Activated CD8-positive, alpha-beta T cell treated with anti-CD3 and anti-CD28 coated beads, Interleukin-2, amount 10 ng/mL, durations not matched to agents 7 days and 5 days (primary cell): ENCODE measurements at regions not wholly inside any gene's neighbourhood (a gene's known extent, or its start where the extent isn't known, plus 50 kb on each side); places are given as distances from the start of the nearest gene placed in this dataset.

Experiments
- ATAC-seq: fragments of 150-1000 bp; cut with Tn5 transposase; one replicate; pipeline ENCODE4 v1.10.0; 2021; ENCODE audit warnings: moderate library complexity
- CTCF ChIA-PET: fragments of 350-600 bp; sonication (Branson Sonifier 250); formaldehyde crosslinking; loops from one replicate; lab custom pipeline; 2021; ENCODE audit warnings: antibody characterized with exemption; lab: Charles Lee
- POLR2A ChIA-PET: fragments of 350-600 bp; sonication (Branson Sonifier 250); formaldehyde crosslinking; loops from one replicate; lab custom pipeline; 2021; ENCODE audit warnings: antibody characterized with exemption; lab: Charles Lee
- DNase-seq: peaks from one replicate; pipeline ENCODE4 v3.0.0-alpha.2; 2020
- H3K27ac Mint-ChIP-seq: one replicate; pipeline ENCODE4 v1.8.0; 2021; ENCODE audit warnings: mild to moderate bottlenecking, mixed read lengths
- H3K27me3 Mint-ChIP-seq: one replicate; pipeline ENCODE4 v1.8.0; 2021; ENCODE audit warnings: low read depth, mixed read lengths
- H3K36me3 Mint-ChIP-seq: one replicate; pipeline ENCODE4 v1.8.0; 2021; ENCODE audit warnings: low read depth, mixed read lengths
- H3K4me1 Mint-ChIP-seq: one replicate; pipeline ENCODE4 v1.8.0; 2021; ENCODE audit warnings: low read depth, mixed read lengths
- H3K4me3 Mint-ChIP-seq: one replicate; pipeline ENCODE4 v1.8.0; 2021; ENCODE audit warnings: mild to moderate bottlenecking, mixed read lengths
- H3K9me3 Mint-ChIP-seq: one replicate; pipeline ENCODE4 v1.8.0; 2022; ENCODE audit warnings: mixed read lengths; ENCODE audit not compliant: insufficient read depth

DNA sequence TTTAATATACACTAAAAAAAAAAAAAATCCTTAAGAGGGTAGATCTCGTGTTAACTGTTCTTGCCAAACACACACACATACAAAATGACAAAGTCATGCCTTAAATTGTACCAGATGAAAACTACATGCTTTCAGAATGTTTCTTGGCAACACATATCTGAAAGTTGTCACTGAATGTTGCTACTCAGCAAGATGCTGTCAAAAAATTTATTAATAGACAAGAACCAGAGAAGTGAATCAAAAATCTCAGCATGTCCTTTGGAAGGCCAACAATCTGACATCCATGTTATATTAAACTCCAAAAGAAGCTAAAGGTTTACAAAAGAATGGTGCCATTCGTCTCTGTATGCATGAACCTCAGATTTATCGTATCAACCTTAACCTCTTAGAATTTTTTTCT is 1746.2 kb upstream of the PRR20A start:
- Mint-ChIP-seq H3K27me3 (no peaks in the 10 kb centered on the region), H3K4me3 (no peak overlapping the region), H3K4me1 (no peaks in the 10 kb centered on the region), H3K36me3 (no peaks in the 10 kb centered on the region), H3K9me3 (peaks cover 31% of the 10 kb centered on the region), H3K27ac (no peak overlapping the region)
- ATAC-seq: no peak
- ChIA-PET CTCF (no interaction called here), POLR2A (no interaction called here)
- no peak for DNase-seq

DNA sequence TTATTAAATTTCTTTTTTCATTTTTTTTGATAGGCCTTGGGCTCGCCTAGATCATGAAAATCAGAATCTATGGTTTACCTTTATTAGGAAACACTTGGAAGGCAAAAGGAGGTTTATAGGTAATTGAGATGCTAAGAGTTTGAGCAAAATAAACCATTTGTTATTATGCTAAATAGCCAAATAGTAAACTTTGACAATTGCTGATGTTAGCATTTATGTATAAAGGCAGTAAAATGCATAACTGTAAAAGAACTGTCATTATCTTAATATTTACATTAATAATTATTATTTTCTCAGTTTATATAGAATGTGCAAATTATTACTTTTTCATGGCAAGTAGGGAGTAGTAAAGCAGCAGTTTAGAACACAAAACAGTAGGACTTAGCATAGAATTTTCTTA is 1737.8 kb upstream of the PRR20A start:
- Mint-ChIP-seq H3K4me3 (no peak overlapping the region), H3K27me3 (no peaks in the 10 kb centered on the region), H3K27ac (no peak overlapping the region), H3K36me3 (no peaks in the 10 kb centered on the region), H3K9me3 (peaks cover 19% of the 10 kb centered on the region), H3K4me1 (no peaks in the 10 kb centered on the region)
- ChIA-PET POLR2A (no interaction called here), CTCF (no interaction called here)
- ATAC-seq: no peak
- DNase-seq: no peak

DNA sequence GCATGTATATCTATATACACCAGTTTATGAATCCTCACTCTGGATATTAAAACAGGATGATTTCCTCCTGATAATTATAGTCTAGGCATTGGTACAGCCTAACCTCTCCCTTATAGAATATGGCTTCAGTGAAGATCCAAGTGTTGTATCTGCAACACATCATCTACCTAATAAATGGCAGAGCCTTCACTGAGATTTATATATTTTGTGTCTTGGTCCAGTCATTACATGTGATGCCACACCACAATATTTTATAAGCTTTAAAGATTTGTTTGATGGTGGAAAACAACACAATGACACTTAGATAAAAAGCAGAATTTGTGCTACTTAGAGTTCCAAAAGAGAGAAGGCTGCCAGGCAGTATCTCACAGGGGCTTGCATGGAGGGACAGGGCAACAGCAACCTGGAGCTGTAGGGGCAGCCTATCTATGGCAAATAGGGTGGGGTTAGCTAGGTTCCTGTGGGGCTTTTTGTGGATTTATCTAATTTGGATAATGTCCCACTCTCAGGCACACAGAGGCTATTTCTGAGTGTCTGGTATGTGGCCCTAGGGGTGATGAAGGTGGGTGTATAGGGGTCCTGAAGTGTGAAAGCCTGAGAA is 1736.7 kb upstream of the PRR20A start:
- H3K27me3 Mint-ChIP-seq: no peaks in the 10 kb centered on the region
- CTCF ChIA-PET: no interaction called here
- H3K27ac Mint-ChIP-seq: no peak overlapping the region

DNA sequence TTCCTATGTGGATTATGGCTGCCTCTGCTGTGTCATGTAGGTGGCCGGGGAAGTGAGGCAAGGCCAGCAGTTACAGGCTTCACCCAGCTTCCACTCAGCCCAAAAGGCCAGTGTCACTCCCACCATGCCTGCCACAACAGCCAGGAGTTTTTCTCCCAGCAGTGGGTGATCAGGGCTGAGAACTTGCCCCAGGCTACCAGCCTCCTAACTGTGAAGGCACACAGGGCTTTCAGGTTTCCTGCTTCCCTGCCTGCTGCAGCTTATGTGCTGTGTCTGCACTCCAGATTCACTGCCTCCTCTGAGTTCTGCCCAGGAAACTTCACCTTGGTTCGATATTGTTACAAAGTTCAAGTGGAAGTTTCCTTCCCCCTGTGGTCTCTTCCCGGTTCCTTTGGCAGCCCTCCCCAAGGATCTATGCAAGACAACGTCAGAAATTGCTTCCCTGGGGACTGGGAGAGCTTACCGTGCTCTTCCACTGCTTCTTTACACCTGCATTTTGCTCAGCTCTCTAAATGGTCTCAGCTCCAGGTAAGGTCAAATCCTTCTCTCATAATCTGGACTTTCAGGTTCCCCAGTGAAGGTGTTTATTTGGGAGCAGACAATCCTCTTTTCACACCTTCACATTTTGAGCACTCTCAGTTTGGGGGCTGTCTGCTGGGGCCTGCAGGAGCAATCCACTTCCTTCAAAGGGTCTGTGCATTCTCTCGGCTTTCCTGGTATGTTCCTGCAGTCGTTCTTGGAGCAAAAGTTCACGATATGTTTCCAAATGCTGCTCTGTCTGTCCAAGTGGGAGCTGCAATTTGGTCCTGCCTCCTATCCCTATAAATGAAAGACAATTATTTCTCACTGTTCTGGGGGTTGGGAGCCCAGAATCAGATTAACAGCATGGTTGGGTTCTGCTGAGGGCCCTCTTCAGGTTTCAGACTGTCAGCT is 1730.1 kb upstream of the PRR20A start:
- DNase-seq: no peak
- Mint-ChIP-seq H3K4me3 (no peak overlapping the region), H3K4me1 (no peaks in the 10 kb centered on the region), H3K27ac (no peak overlapping the region), H3K36me3 (no peaks in the 10 kb centered on the region), H3K9me3 (peaks cover 26% of the 10 kb centered on the region), H3K27me3 (no peaks in the 10 kb centered on the region)
- CTCF ChIA-PET: no interaction called here
- no peak for ATAC-seq
- POLR2A ChIA-PET: no interaction called here

More for the DNA sequence above, 1736.7 kb upstream of the PRR20A start:
- no peak overlapping the region for H3K4me3 Mint-ChIP-seq
- H3K9me3 Mint-ChIP-seq: peaks cover 19% of the 10 kb centered on the region
- POLR2A ChIA-PET: no interaction called here
- H3K36me3 Mint-ChIP-seq: no peaks in the 10 kb centered on the region
- no peaks in the 10 kb centered on the region for H3K4me1 Mint-ChIP-seq
- ATAC-seq: no peak
- no peak for DNase-seq

DNA sequence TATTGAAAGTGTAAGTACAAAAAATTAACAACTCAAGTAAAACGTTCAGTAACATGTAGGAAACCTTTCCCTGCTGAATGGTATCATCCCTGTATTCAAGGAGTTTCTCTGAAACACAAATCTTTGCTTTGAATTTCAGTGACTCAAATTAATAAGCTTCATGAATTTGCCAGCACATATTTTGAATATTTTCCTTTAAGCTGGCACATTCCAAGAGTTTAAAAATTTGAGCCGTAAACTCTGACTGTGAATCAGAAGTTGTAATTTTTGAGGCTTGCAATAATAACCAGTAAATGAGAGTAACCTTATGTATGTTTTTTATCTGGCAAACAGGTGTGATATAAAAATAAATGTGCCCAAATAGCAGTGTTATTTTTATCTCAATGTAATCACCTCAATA is 1722.6 kb upstream of the PRR20A start:
- H3K36me3 Mint-ChIP-seq: no peaks in the 10 kb centered on the region
- CTCF ChIA-PET: no interaction called here
- POLR2A ChIA-PET: no interaction called here
- H3K27ac Mint-ChIP-seq: no peak overlapping the region
- H3K4me1 Mint-ChIP-seq: no peaks in the 10 kb centered on the region
- ATAC-seq (no peak), DNase-seq (no peak)
- H3K4me3 Mint-ChIP-seq: no peak overlapping the region
- H3K9me3 Mint-ChIP-seq: peaks cover 6% of the 10 kb centered on the region
- no peaks in the 10 kb centered on the region for H3K27me3 Mint-ChIP-seq

DNA sequence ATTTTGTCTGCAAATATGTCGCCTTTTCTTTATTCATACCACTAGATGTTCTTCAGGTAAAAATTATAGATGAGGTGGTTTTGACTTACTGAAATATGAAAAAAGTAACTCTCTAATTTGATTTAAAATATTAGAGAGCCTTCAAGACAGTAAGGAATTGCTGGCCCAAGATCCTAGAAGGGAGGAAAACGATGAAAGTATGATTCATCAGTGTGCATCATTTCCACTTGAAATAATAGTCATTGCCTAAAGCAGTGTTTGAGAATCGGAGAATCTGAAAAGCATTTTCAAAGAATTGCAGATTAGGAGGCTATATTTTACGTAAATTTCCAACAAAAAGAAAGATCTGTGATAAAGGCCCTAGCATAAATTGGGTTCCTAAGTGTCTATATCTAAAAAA is 1707.9 kb upstream of the PRR20A start:
- H3K4me3 Mint-ChIP-seq: no peak overlapping the region
- peaks cover 14% of the 10 kb centered on the region for H3K9me3 Mint-ChIP-seq
- DNase-seq: no peak
- no peaks in the 10 kb centered on the region for H3K4me1 Mint-ChIP-seq
- H3K27ac Mint-ChIP-seq: no peak overlapping the region
- ChIA-PET POLR2A (no interaction called here), CTCF (no interaction called here)
- no peak for ATAC-seq
- no peaks in the 10 kb centered on the region for H3K27me3 Mint-ChIP-seq
- H3K36me3 Mint-ChIP-seq: no peaks in the 10 kb centered on the region

DNA sequence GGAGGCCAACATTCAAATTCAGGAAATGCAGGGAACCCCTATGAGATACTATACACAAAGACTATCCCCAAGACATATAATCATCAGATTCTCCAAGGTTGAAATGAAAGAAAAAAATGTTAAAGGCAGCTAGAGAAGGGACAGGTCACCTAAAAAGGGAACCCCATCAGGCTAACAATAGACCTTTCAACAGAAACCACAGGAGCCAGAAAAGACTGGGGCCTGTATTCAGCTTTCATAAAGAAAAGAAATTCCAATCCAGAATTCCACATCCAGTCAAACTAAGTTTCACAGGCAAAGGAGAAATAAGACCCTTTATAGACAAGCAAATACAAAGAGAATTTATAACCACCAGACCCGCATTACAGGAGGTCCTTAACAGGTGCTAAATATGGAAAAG is 1703.6 kb upstream of the PRR20A start:
- H3K9me3 Mint-ChIP-seq: peaks cover 6% of the 10 kb centered on the region

DNA sequence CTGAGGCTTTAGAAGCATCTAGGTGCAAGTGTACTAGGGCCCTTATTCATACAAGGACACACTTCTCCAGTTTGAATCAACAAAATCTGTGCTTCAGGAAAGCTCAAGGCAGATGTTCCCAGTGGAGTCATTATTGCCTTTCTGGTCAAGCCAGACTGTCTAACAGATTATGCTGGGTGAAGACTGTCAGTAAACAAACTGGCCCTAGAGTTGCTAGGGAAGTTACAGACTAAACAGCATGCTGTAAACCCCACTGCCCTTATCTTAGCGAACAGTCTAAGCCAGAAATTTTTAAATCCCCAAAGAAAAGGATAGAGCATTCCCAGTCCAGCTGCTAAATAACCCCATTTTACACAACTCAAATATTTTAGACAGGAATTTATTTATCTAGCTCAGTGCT is 1701.3 kb upstream of the PRR20A start:
- DNase-seq (no peak), ATAC-seq (no peak)
- POLR2A ChIA-PET: no interaction called here
- no peak overlapping the region for H3K4me3 Mint-ChIP-seq
- peaks cover 3% of the 10 kb centered on the region for H3K9me3 Mint-ChIP-seq
- CTCF ChIA-PET: no interaction called here
- H3K27ac Mint-ChIP-seq: no peak overlapping the region
- no peaks in the 10 kb centered on the region for H3K36me3 Mint-ChIP-seq
- H3K27me3 Mint-ChIP-seq: no peaks in the 10 kb centered on the region
- no peaks in the 10 kb centered on the region for H3K4me1 Mint-ChIP-seq

More for the DNA sequence above, 1703.6 kb upstream of the PRR20A start:
- Mint-ChIP-seq H3K27ac (no peak overlapping the region), H3K4me1 (no peaks in the 10 kb centered on the region), H3K4me3 (no peak overlapping the region), H3K36me3 (no peaks in the 10 kb centered on the region), H3K27me3 (no peaks in the 10 kb centered on the region)
- POLR2A ChIA-PET: no interaction called here
- CTCF ChIA-PET: interaction anchor here (1.2 kb wide), 1 partner anchor 13 kb away, joined by 3 read pairs; no protein-coding TSS in a partner anchor
- ATAC-seq (no peak), DNase-seq (no peak)

DNA sequence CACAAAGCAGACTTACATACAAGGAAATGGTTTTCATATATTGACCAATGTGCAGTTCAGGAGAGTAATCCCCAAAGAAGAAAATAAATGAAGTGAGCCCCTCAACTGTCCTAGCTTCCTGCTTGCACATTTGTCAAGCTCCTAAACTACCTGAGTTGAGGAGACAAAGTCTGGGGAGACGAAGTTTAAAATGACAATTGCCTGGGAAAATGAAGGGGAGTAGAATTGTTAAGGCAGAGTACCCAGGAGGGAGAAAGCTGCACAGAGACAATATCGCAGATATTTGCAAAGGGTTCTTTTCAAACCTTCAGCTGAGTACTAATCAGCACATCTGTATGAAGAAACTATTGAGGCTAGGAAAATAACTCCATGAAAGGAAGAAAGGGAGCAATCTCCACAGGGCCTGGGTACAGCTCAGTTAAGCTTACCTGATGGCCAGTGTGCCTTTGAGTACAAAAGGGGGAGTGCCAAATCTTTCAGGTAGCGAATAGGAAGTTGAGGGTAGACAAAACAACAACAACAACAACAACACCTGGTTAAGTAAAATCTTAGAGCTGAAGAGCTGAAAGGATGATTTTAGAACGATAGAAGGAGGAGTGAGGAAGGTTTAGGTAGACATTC is 1700.1 kb upstream of the PRR20A start:
- Mint-ChIP-seq H3K9me3 (no peaks in the 10 kb centered on the region), H3K4me1 (no peaks in the 10 kb centered on the region), H3K4me3 (no peak overlapping the region), H3K27me3 (no peaks in the 10 kb centered on the region), H3K27ac (no peak overlapping the region), H3K36me3 (no peaks in the 10 kb centered on the region)
- DNase-seq (no peak), ATAC-seq (no peak)
- ChIA-PET CTCF (no interaction called here), POLR2A (no interaction called here)

DNA sequence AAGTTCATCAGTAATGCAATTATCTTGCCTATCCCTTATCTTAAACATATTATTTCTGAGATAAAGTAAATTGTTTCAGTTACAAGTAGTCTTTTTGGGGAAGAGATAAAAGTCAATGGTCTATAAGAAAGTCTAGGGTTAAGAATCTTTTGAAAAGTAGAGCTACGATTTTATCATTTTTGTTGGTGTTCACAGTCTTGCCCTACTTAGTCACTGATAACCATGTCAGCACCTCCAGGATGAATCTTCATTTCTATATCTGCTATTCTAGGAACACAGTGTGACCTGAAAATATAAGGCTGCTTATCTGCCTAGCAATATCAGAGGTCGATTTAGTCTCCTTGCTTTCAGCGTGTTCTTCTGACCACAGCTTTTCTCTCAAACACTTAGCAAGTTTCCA is 1676.5 kb upstream of the PRR20A start:
- H3K9me3 Mint-ChIP-seq: peaks cover 19% of the 10 kb centered on the region
- POLR2A ChIA-PET: no interaction called here
- DNase-seq (no peak), ATAC-seq (no peak)
- no peaks in the 10 kb centered on the region for H3K27me3 Mint-ChIP-seq
- H3K4me3 Mint-ChIP-seq: no peak overlapping the region
- no peaks in the 10 kb centered on the region for H3K36me3 Mint-ChIP-seq
- no peaks in the 10 kb centered on the region for H3K4me1 Mint-ChIP-seq
- no peak overlapping the region for H3K27ac Mint-ChIP-seq
- CTCF ChIA-PET: no interaction called here

DNA sequence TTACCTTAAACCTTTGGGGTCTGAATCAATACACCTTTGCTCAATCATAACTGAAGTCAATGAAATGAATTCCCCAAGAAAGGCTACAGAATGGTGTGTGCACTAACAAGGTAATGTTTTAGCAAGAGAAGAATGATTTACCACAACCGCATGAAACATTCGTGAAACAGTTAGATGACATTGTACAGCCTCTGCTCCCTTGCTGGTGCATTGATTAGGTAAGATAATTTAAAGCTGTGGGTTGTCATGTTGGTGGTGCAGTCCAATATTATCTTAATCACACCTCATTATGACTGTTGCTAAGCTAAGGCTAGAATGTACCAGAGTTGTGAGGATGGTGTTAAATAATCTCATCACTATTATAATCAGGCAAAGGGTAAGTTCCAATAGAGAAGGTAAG is 1673.2 kb upstream of the PRR20A start:
- Mint-ChIP-seq H3K36me3 (no peaks in the 10 kb centered on the region), H3K9me3 (peaks cover 24% of the 10 kb centered on the region), H3K4me1 (no peaks in the 10 kb centered on the region), H3K4me3 (no peak overlapping the region), H3K27me3 (no peaks in the 10 kb centered on the region), H3K27ac (no peak overlapping the region)
- no peak for DNase-seq
- no peak for ATAC-seq
- ChIA-PET POLR2A (no interaction called here), CTCF (no interaction called here)

DNA sequence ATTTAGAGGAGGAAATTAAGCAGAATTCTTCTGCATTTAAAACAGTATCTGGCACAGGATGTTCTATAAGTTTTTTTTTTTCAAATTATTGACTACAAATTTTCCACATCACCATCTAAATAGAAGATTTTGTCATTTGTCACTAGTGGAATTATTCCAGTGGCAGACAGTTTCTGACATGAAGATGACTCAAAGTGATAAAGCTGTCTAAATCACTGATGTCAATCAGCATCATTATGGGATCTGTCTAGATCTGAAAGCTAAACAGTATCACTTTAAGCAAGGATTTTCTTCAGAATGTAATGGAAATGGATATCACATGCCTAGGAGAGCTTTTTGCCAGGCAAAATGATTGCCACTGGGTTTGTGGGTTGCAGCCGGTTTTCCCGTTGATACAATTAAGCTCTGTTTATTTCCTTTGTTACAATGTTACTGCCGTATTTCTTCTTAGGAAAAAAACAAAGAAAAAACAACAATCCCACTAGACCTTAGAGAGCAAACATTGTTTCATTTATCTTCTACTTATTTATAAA is 1657.0 kb upstream of the PRR20A start:
- Mint-ChIP-seq H3K27ac (no peak overlapping the region), H3K36me3 (no peaks in the 10 kb centered on the region), H3K4me1 (no peaks in the 10 kb centered on the region), H3K9me3 (peaks cover 12% of the 10 kb centered on the region), H3K4me3 (no peak overlapping the region), H3K27me3 (no peaks in the 10 kb centered on the region)
- ATAC-seq: no peak
- POLR2A ChIA-PET: no interaction called here
- CTCF ChIA-PET: no interaction called here
- DNase-seq: no peak
